Right ventricle myocardium superior (tissue), 1 donor: ENCODE measurements at regions not wholly inside any gene's neighbourhood (a gene's known extent, or its start where the extent isn't known, plus 50 kb on each side); places are given as distances from the start of the nearest gene placed in this dataset.

Source experiments
- ATAC-seq: fragments of 200-7000 bp; cut with Tn5 transposase; one replicate; pipeline ENCODE4 v1.9.1; 2020; ENCODE audit warnings: mild to moderate bottlenecking; ENCODE audit not compliant: poor library complexity
- DNase-seq: peaks from one replicate; pipeline ENCODE4 v3.0.0-alpha.2; 2020
- intact Hi-C: fragments of 100-400 bp; cut with DNase I; formaldehyde crosslinking; loops from one replicate; pipeline ENCODE4 v1.11.2; 2022
- donor health status: DM: no; HTN: yes; CAD: no; lungs with severe emphysema.

DNA sequence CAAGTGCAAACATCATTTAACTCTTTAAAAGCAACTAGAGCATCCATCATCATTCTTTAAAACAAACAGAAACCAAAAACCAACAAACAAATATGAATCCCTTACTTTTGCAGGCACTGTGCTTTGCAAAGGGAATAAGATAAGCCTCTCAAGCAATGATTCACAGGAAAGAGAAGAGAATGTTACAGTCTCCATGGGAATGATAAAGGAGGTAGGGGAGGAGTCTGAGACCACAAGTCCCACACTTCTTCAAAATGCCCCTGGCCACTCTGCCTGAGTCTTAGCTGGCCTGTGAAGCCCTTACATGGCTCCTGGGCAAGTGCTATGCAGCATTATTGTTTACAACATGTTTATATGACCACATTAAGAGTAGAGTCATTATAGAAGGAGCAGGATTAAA, 257.7 kb upstream of the MARCKS start:
- ATAC-seq (no peak), DNase-seq (no peak)
- intact Hi-C loops, result no loop called here

DNA sequence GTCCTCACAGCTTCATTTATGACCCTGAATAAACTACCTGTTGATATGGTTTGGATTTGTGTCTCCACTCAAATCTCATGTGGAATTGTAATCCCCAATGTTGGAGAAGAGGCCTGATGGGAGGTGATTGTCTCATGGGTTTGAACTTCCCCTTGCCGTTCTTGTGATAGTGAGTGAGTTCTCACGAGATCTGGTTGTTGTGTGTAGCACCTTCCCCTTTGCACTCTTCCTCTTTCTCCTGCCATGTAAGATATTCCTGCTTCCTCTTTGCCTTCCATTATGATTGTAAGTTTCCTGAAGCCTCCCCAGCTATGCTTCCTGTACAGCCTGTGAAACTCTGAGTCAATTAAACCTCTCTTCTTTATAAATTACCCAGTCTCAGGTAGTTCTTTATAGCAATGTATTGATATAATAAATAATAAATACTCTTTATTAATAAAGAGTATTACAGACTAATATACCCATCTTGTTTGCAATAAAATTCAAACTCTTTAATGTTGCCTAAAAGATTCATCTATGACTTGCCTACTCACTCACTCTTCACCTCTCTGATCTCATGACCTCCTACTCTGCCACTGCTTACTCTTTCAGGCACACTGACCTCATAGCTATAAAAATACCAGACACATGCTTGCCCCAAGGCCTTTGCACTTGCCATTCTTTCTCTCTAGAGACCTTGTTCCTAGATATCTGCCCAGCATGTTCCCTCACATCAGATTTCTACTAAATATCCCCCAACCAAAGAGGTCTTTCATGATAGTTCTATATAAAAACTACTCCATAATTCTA, 256.4 kb upstream of the MARCKS start:
- no peak for ATAC-seq
- intact Hi-C loops, result no loop called here
- DNase-seq, result no peak

DNA sequence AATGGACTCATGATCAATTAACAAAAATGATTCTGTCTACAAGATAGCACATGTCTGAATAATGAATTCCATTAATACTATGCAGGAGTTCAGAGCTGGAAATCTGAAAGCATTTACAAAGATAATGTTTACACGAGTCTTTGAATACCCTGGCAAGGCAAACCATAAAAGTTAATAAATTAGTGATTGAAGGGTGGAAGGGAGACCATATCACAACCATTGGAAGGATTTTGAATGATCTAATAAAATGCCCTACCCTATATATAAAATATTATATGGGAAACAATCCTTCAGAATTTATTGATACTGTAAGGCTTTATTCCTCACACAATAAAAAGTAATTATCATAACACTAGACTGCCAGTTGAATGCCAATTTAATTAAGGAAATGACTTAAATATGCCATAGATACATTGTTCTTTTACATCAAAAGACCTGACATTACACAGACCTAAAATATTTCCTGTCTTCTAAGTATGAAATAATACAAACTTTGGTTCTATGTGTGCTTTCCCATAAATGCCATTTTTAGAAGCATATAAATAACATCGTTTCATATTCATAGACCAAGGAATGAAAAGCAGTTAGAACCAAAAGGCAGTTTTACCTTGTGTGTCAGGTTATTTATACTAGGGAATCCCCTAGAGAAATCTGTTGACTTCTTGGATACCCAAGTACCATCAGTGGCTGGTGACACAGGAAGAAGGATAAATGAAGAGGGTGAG, 249.2 kb upstream of the MARCKS start:
- intact Hi-C loops, result no loop called here
- ATAC-seq (no peak), DNase-seq (no peak)

DNA sequence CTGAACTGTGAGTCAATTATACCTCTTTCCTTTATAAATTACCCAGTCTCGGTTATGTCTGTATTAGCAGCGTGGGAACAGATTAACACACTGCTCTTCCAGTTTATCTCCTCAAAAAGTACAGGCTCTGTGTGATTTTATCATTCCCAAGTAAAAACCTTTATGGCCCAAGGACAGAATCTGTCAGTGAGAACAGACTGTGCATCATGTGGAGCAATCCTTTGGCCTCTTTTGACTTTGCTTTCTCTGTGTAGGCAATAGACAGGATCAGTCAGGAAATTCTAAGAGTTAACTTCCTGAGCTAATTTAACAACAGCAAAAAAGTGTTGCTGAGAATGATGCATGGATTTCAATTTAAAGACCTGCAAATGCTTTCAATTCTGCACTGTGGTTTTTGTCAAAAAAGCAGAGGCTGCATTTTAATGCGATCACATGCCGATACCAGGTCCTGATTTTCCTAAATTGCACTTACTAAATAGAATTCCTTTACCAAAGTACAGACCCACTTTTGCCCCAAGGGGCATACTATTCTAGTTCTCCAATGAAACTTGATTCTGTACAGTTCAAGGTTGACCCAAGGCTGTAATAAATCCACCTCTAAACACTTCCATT, 246.7 kb upstream of the MARCKS start:
- ATAC-seq (no peak), DNase-seq (no peak)
- intact Hi-C loops, result no loop called here

DNA sequence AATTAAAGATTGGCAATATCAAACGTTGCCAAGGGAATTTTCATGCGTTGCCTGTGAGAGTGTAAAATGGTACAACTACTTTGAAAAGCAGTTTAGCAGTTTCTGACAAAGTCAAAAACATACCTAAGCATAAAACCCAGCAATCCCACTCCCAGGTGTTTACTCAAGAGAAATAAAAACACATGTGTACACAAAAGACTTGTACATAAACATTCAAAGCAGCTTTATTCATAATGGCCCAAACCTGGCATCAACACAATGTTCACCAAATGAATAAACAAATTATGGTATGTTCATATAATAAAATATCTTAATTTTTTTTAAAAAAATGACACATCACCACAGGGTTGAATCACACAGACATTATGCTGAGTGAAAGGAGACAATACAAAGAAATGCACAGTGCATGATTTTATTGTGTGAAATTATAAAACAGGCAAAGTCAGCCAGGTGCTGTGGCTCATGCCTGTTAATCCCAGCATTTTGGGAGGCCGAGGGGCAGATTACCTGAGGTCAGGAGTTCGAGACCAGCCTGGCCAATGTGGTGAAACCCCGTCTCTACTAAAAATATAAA, 240.4 kb upstream of the MARCKS start:
- no peak for DNase-seq
- intact Hi-C loops, result no loop called here
- no peak for ATAC-seq

DNA sequence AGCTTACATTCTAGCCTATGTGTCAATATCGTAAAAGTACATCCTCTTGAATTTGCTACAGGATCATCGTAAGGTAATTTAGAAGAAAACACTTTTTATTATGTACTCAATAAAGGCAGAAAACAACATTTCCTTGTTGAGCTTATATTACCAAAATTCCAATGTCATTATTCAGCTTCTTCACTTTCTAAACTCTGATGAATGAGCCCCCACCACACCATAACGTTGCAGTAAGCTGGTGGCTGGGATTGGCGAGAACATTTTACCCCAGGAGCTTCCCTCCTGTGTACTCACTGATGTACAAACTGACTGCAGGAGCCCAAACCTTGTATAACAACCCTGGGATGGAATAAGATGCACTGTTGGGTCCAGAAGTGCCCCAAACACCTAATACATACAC, 238.1 kb upstream of the MARCKS start:
- intact Hi-C loops, result no loop called here
- ATAC-seq (no peak), DNase-seq (no peak)

DNA sequence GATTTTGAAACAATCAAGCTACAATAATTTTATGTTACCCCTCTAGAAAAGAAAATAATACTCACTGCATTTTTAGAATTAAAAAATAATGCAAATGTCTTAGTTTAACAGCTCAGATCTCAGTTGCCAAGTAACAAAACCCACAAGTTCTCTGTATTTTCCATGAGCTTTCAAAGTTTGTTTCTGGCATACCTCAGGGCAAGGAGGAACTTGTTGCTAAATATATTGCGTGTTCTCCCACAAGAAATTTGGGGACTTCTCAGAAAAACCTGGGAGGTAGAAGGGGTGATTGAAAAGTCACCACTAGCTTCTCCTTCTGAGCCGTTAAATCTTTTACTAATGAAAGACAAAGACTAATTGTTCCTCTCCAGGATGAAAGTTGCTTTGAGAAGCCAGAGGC, 236.8 kb upstream of the MARCKS start:
- no peak for DNase-seq
- ATAC-seq, result no peak
- intact Hi-C loops, result no loop called here

DNA sequence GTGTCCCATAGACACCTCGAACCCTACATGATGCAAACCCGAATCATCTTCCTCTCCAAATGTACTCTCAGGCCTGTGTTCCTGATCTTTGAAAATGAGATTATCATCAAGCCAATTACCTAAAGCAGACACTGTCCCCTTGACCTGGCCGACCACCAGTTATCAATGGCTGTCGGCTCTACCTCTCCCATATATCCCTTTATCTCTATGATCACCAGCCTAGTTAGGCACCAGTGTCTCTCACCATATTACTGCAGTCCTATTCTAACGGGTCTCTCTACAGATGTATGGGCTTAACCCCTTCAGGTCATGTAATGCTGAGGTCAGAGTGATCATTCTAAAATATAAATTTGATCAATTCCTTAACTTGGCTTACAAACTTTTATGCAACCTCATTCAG, 234.9 kb upstream of the MARCKS start:
- ATAC-seq (no peak), DNase-seq (no peak)
- intact Hi-C loops, result no loop called here

DNA sequence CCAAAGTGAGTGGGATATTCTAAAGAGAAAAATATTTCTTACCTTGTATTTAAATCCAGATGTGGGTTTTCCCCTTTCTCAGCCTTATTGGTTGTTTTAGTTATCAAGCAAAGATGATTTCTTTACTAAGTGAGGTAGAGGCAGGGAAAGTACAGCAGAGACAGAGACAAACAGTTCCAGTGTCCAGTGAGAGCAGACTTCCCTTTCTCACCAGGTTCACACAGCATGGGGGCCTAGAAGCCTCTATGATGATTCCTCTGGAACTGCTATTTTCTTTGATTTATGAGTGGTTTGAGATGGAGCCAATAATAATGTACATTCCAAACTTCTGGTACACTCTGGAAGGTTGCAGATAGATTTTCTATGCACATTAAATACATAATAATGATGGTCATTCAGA, 234.0 kb upstream of the MARCKS start:
- DNase-seq, result no peak
- no peak for ATAC-seq
- intact Hi-C loops, result no loop called here

DNA sequence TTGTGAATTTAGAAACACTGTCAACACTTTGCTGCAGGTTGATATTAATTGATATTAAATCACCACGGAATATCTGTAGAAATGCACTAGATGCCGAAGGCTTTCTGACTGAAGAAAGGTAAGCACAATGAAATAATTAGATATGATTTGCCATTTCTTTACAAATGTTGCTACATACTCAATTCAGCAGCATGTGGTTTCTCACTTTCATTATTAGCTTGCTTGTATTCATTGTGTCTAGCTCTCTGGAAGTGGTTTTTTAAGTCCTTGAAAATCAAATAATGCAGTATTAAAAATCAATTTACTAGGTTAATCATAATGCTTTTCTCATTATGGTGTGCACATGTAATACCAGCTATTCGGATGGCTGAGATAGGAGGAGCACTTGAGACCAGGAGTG, 231.3 kb upstream of the MARCKS start:
- intact Hi-C loops, result no loop called here
- no peak for DNase-seq
- ATAC-seq, result no peak

DNA sequence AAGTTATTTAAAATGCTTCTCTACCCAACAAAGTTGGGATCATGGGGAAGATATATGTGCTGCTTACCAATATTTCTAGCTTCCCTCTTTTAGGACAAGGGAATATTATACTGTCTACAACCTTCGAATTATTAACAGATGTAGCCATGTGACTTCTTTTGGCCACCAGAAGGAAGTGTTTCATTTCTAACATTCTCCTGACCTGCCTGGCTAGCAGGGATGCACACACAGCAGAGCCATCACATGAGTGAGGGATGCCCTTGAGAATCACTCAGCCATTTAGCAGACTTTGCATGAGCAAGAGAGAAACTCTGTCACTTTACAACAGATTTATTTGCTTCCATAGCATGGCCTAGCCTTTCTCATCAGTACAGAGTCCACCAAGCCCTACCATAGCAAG, 230.7 kb upstream of the MARCKS start:
- ATAC-seq (no peak), DNase-seq (no peak)
- intact Hi-C loops, result no loop called here

DNA sequence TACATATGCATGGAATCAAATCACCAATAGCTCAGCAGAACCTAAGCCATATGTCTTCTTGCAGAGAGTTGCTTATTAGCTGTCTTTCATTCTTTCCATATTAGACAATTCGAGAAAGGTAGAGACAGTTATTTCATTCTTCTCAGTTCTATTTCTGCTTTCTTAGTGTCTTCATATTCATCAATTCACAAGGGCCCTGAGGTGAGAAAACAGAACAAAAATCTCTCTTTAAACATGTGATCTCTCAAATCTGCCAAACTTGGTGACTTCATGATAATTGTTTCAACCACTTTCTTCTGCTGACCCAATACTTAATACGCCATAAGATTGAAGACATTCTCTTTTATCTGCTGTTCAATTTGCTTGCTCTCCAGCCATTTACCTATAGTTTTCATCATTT, 229.7 kb upstream of the MARCKS start:
- DNase-seq (no peak), ATAC-seq (no peak)
- intact Hi-C loops, result no loop called here

DNA sequence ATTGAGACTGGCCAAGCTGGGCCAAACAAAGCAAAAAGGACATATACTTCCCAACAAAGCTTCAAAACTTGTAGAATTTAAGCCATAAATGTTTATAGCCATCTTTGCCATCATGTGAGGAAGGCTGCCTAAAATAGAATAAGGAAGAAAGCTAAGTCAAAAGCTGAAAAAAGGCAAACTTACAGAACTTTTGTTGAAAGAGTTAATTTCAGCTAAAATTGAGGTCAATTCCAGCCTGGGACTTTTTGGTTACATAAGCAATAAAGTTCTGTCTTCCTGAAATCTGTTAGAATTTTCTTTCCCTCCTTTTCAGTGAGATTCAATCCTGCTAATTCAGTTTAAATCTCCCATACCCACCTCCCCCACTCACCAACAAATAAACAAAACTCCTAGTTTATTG, 227.9 kb upstream of the MARCKS start:
- DNase-seq, result no peak
- no peak for ATAC-seq
- intact Hi-C loops, result no loop called here

DNA sequence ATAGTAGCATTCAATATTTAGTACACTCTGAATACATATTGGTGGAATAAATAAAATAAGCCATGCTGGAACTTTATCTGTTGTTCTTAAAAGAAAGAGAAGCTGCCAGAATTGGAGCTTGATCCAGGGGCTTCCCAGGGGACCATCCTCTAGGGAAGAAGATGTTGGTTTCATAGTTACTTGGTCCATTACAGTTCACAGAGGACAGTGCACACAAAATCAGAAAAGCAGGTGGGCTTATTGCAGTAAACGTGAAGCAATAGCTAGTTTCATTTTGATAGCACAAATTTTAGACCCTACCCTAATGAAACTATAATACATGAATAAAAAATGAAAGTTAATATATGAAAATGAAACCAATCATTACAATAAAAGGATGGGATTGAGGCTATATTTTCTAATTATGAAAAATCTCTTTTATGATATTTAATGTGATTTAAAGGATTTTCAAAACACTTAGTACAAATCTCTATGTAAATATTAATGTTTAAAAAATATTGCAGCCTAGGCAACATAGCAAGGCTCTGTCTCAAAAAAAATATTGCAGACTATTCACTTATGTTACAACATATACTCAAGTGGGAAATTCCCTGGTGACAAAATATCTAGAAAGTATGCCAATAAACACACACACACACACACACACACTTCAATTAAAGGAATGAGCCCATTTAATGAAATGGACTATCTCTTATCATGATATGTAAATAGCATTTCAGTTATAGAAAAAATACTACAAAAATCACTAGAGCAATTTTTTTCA, 227.0 kb upstream of the MARCKS start:
- intact Hi-C loops, result no loop called here
- ATAC-seq (no peak), DNase-seq (no peak)

DNA sequence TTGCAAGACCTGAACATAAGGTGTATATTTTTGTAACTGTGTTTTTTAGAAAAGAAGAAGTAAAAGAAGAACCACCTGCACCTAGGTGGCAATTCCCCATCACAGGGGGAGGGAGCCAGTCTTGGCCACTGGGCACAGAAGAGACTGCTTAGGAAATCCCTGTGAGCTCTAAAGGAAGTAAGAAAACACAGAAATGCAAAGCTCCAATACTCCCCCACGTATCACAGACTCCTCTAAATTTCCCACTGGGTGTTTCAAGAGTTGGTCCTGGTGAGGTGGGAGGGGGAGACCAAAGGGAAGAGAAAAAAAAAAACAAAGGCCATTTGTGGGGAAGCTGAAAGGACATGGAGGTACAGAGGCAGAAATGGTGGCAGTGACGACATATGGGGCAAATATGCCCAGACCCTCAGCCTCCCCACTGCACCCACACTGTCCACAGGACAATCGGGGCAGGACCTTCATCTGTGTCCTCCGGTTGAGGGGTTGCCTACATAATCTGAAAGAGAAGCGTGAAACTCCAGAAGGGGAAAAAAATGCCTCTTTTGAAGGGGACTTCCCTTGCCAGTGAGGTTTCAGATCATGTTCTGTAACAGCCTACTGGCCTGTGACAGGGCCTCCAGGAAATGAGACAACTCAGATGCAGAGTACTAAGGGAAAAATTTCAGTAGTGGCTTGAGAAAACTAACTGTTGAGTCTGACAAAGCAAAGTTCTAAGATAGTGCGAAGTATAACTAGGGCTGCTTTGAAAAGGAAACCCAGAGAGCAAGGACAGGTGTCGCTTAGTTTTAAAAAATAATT, 226.2 kb upstream of the MARCKS start:
- intact Hi-C loops, result no loop called here
- DNase-seq, result no peak
- peak; percentile 78 for ATAC-seq

DNA sequence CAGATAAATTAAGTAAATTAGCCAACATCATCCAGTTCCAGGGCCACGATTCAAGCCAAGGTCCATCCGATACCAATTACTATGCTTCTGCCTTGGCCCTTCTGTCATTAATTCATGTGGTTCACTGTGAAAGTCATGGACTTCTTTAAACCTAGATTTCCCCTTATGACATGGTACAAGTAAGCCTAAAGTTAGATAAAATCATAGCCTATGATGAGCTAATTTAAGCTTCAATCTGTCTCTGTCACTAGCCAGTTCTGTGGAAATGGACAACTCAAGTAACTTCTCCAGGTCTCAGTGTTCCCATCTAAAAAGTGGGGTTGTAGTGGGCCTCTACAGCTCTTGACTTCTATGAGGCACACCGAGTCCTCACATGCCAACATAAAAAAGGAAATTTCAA, 225.5 kb upstream of the MARCKS start:
- DNase-seq (no peak), ATAC-seq (no peak)
- intact Hi-C loops, result no loop called here

DNA sequence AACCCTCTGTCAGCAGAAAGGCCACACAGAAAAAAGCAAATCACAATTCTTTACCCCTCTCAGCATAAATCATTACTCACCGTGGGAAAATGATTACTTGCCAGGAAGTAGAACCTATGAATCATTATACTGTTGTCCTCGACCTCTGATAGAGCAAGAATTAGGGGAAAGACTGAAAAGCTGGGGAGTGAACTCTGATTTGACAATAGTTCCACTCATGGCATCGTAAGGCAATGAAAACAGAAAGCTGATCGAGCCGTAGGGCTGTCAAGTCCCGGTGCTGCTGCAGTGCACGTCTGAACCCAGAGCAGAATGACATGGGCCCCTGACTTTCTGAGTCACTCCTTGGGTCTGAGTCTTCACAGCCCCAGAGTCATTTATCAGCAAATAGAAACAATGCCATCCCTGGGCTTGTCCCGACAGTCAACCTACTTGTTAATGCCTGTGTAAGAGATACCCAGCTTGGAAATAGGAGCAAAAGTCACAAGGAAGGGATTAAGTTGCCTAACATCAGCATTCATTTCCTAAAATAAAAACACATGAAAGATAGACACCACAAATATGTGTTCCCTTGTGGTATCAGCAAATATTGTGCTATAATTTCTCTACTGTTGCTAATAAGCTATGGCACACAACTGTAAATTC, 224.8 kb upstream of the MARCKS start:
- intact Hi-C loops, result no loop called here
- DNase-seq (no peak), ATAC-seq (peak; percentile 50)

DNA sequence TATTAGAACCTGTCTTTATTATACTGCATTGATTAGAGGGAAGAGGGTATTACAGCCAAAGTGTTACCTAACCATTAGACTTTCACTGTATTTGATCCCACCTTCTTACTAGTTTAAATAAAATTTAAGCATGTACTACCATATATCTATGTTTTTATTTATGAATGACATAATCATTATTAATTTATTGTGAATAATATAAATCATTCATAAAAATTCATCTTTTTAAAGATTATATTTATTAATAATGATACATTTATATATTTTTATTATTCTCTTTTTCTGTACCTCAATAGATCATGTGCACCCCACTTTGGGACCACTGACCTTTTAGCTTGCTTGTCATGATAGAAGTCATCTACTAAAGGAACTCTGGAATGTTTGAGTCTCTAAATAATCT, 223.5 kb upstream of the MARCKS start:
- no peak for ATAC-seq
- no peak for DNase-seq
- intact Hi-C loops, result no loop called here
